Vagina (tissue), 2 donors: ENCODE measurements at regions not wholly inside any gene's neighbourhood (a gene's known extent, or its start where the extent isn't known, plus 50 kb on each side); places are given as distances from the start of the nearest gene placed in this dataset.

ENCODE experiments used
- DNase-seq, 2 donors: peaks; one replicate each; pipeline ENCODE4 v3.0.0-alpha.2; 2017; ENCODE audit errors: extremely low spot score in 2 of 2
- H3K27ac ChIP-seq: fragments of 200-600 bp; sonication (generic); one replicate; pipeline ENCODE4 v1.5.1; 2019
- H3K27me3 ChIP-seq: fragments of 200-600 bp; sonication (generic); one replicate; pipeline ENCODE4 v1.5.1; 2019
- H3K36me3 ChIP-seq, 2 donors: fragments of 200-600 bp; sonication (generic); one replicate each; pipeline ENCODE4 v1.5.1; 2017 to 2019
- H3K4me1 ChIP-seq: fragments of 200-600 bp; sonication (generic); one replicate; pipeline ENCODE4 v1.5.1; 2019
- H3K4me3 ChIP-seq, 2 donors: fragments of 200-600 bp; sonication (generic); 1 replicate in 1 of 2; 2 replicates in 1 of 2; pipeline ENCODE4 v1.5.1; 2016 to 2019
- H3K9me3 ChIP-seq: fragments of 200-600 bp; sonication (generic); one replicate; pipeline ENCODE4 v1.5.1; 2019
- CTCF ChIP-seq, 3 experiments: fragments of 450-650 bp in 2 of 3; fragments of 200-600 bp in 1 of 3; sonication (generic) in 1 of 3; IDR thresholded peaks; one replicate each; pipeline ENCODE4 v1.5.1; 2017 to 2019; ENCODE audit warnings: antibody characterized with exemption in 3 of 3, mild to moderate bottlenecking in 2 of 3, moderate library complexity in 2 of 3
- POLR2A ChIP-seq, 2 donors: fragments of 450-650 bp; IDR thresholded peaks; one replicate each; pipeline ENCODE4 v1.6.1; 2017; ENCODE audit warnings: antibody characterized with exemption in 2 of 2, mild to moderate bottlenecking in 2 of 2, moderate library complexity in 2 of 2
- POLR2AphosphoS5 ChIP-seq, 2 donors: sonication (generic); formaldehyde crosslinking; IDR thresholded peaks; one replicate each; pipeline ENCODE4 v1.9.0; 2017; ENCODE audit warnings: antibody characterized with exemption in 2 of 2, mild to moderate bottlenecking in 2 of 2, low read depth in 1 of 2; ENCODE audit not compliant: insufficient read depth in 1 of 2
- intact Hi-C: fragments of 100-400 bp; cut with DNase I; formaldehyde crosslinking; loops from one replicate; pipeline ENCODE4 v1.15.1; 2023

- no peaks in the 10 kb centered on the region for H3K4me1 ChIP-seq
- H3K27me3 ChIP-seq, result no peaks in the 10 kb centered on the region
- H3K9me3 ChIP-seq, result no peaks in the 10 kb centered on the region
- DNase-seq, result no peak
- no peaks in the 10 kb centered on the region for H3K36me3 ChIP-seq
- TF ChIP-seq POLR2A (IDR thresholded peaks at IDR 0.05) (no peak), POLR2AphosphoS5 (IDR thresholded peaks at IDR 0.05; ENCODE audit: insufficient read depth in 1 of 2, low read depth in 1 of 2) (no peak), CTCF (IDR thresholded peaks at IDR 0.05) (no peak)
- no peak overlapping the region for H3K27ac ChIP-seq
- no peak overlapping the region for H3K4me3 ChIP-seq
- intact Hi-C loops, result no loop called here
Measured at GRCh38 chr4:106850691-106851090, 185.4 kb downstream of the DKK2 start.

GRCh38 chr4:106835919-106836318 lies 200.2 kb downstream of the DKK2 start:
- no peaks in the 10 kb centered on the region for H3K36me3 ChIP-seq
- intact Hi-C loops, result no loop called here
- H3K9me3 ChIP-seq, result no peaks in the 10 kb centered on the region
- no peak overlapping the region for H3K4me3 ChIP-seq
- H3K27ac ChIP-seq, result no peak overlapping the region
- no peaks in the 10 kb centered on the region for H3K27me3 ChIP-seq
- DNase-seq, result no peak
- no peak for TF ChIP-seq POLR2A (IDR thresholded peaks at IDR 0.05)
- no peak for TF ChIP-seq POLR2AphosphoS5 (IDR thresholded peaks at IDR 0.05; ENCODE audit: insufficient read depth in 1 of 2, low read depth in 1 of 2)
- TF ChIP-seq CTCF (IDR thresholded peaks at IDR 0.05), result no peak
- H3K4me1 ChIP-seq, result no peaks in the 10 kb centered on the region

GRCh38 chr4:106830879-106831278 lies 205.2 kb downstream of the DKK2 start:
- Histone ChIP-seq H3K27me3 (no peaks in the 10 kb centered on the region), H3K4me1 (no peaks in the 10 kb centered on the region), H3K9me3 (no peaks in the 10 kb centered on the region), H3K27ac (no peak overlapping the region), H3K4me3 (no peak overlapping the region), H3K36me3 (no peaks in the 10 kb centered on the region)
- TF ChIP-seq POLR2AphosphoS5 (IDR thresholded peaks at IDR 0.05; ENCODE audit: insufficient read depth in 1 of 2, low read depth in 1 of 2) (no peak), CTCF (IDR thresholded peaks at IDR 0.05) (no peak), POLR2A (IDR thresholded peaks at IDR 0.05) (no peak)
- intact Hi-C loops, result no loop called here
- no peak for DNase-seq

GRCh38 chr4:106818764-106819163 lies 217.3 kb downstream of the DKK2 start:
- H3K4me3 ChIP-seq, result no peak overlapping the region
- no peak overlapping the region for H3K27ac ChIP-seq
- no peaks in the 10 kb centered on the region for H3K27me3 ChIP-seq
- intact Hi-C loops, result no loop called here
- no peaks in the 10 kb centered on the region for H3K4me1 ChIP-seq
- DNase-seq, result no peak
- no peaks in the 10 kb centered on the region for H3K9me3 ChIP-seq
- TF ChIP-seq CTCF (IDR thresholded peaks at IDR 0.05) (no peak), POLR2A (IDR thresholded peaks at IDR 0.05) (no peak), POLR2AphosphoS5 (IDR thresholded peaks at IDR 0.05; ENCODE audit: insufficient read depth in 1 of 2, low read depth in 1 of 2) (no peak)
- H3K36me3 ChIP-seq, result no peaks in the 10 kb centered on the region

GRCh38 chr4:106816496-106816895 lies 219.6 kb downstream of the DKK2 start:
- H3K4me1 ChIP-seq, result no peaks in the 10 kb centered on the region
- no peaks in the 10 kb centered on the region for H3K9me3 ChIP-seq
- intact Hi-C loops, result no loop called here
- no peaks in the 10 kb centered on the region for H3K27me3 ChIP-seq
- no peak overlapping the region for H3K27ac ChIP-seq
- no peak overlapping the region for H3K4me3 ChIP-seq
- TF ChIP-seq CTCF (IDR thresholded peaks at IDR 0.05) (no peak), POLR2A (IDR thresholded peaks at IDR 0.05) (no peak), POLR2AphosphoS5 (IDR thresholded peaks at IDR 0.05; ENCODE audit: insufficient read depth in 1 of 2, low read depth in 1 of 2) (no peak)
- DNase-seq, result no peak
- no peaks in the 10 kb centered on the region for H3K36me3 ChIP-seq
